ENCODE measurements at regions not wholly inside any gene's neighbourhood (a gene's known extent, or its start where the extent isn't known, plus 50 kb on each side); places are given as distances from the start of the nearest gene placed in this dataset.

DNA sequence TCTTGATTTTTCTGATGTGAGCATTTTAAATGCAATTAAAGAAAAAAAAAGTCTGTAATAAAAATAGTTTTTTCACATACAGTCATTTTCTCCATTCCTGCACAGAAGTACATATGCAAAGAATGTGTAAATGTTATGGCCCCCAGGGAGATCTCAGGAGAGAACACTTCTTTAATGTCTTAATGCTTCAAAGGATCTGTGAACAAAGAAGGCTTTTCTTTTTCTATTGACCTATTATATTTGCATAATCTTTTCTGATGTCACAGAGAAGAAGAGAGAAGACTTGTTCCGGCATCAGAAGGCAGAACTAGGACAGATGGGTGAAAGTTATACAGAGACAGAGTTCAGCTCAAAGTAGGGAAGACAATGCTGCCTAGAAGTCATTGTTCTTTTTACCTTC is 413.5 kb upstream of the STXBP6 start:
- TF ChIP-seq CHD2 (IDR thresholded peaks at IDR 0.05; ENCODE audit: low read length, partially characterized antibody) (no peak), MAZ (IDR thresholded peaks at IDR 0.05; ENCODE audit: borderline replicate concordance, low read depth, low read length) (no peak)
- TF ChIP-seq, protein P1, sequence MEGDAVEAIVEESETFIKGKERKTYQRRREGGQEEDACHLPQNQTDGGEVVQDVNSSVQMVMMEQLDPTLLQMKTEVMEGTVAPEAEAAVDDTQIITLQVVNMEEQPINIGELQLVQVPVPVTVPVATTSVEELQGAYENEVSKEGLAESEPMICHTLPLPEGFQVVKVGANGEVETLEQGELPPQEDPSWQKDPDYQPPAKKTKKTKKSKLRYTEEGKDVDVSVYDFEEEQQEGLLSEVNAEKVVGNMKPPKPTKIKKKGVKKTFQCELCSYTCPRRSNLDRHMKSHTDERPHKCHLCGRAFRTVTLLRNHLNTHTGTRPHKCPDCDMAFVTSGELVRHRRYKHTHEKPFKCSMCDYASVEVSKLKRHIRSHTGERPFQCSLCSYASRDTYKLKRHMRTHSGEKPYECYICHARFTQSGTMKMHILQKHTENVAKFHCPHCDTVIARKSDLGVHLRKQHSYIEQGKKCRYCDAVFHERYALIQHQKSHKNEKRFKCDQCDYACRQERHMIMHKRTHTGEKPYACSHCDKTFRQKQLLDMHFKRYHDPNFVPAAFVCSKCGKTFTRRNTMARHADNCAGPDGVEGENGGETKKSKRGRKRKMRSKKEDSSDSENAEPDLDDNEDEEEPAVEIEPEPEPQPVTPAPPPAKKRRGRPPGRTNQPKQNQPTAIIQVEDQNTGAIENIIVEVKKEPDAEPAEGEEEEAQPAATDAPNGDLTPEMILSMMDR (IDR thresholded peaks at IDR 0.05) = no peak
- TF ChIP-seq, protein P2, sequence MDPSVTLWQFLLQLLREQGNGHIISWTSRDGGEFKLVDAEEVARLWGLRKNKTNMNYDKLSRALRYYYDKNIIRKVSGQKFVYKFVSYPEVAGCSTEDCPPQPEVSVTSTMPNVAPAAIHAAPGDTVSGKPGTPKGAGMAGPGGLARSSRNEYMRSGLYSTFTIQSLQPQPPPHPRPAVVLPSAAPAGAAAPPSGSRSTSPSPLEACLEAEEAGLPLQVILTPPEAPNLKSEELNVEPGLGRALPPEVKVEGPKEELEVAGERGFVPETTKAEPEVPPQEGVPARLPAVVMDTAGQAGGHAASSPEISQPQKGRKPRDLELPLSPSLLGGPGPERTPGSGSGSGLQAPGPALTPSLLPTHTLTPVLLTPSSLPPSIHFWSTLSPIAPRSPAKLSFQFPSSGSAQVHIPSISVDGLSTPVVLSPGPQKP (IDR thresholded peaks at IDR 0.05; ENCODE audit: low read depth, low read length) = no peak
- TF ChIP-seq, protein P3, sequence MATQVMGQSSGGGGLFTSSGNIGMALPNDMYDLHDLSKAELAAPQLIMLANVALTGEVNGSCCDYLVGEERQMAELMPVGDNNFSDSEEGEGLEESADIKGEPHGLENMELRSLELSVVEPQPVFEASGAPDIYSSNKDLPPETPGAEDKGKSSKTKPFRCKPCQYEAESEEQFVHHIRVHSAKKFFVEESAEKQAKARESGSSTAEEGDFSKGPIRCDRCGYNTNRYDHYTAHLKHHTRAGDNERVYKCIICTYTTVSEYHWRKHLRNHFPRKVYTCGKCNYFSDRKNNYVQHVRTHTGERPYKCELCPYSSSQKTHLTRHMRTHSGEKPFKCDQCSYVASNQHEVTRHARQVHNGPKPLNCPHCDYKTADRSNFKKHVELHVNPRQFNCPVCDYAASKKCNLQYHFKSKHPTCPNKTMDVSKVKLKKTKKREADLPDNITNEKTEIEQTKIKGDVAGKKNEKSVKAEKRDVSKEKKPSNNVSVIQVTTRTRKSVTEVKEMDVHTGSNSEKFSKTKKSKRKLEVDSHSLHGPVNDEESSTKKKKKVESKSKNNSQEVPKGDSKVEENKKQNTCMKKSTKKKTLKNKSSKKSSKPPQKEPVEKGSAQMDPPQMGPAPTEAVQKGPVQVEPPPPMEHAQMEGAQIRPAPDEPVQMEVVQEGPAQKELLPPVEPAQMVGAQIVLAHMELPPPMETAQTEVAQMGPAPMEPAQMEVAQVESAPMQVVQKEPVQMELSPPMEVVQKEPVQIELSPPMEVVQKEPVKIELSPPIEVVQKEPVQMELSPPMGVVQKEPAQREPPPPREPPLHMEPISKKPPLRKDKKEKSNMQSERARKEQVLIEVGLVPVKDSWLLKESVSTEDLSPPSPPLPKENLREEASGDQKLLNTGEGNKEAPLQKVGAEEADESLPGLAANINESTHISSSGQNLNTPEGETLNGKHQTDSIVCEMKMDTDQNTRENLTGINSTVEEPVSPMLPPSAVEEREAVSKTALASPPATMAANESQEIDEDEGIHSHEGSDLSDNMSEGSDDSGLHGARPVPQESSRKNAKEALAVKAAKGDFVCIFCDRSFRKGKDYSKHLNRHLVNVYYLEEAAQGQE (IDR thresholded peaks at IDR 0.05) = no peak
